Psoas muscle (tissue), 7 donors: ENCODE measurements at regions not wholly inside any gene's neighbourhood (a gene's known extent, or its start where the extent isn't known, plus 50 kb on each side); places are given as distances from the start of the nearest gene placed in this dataset.
A peak's percentile ranks its signal among the peaks of the same experiment; 100 is the strongest.
"Not testable (repeated sequence)": the region's sequence is repeated elsewhere in the genome, so short reads cannot be mapped to it uniquely, and the experiment has no call there.

ENCODE experiments used
- ATAC-seq, 4 donors: fragments of 200-7000 bp; cut with Tn5 transposase; one replicate each; pipeline ENCODE4 v1.9.1; 2020; ENCODE audit warnings: moderate library complexity in 3 of 4, mild to moderate bottlenecking in 2 of 4
- DNase-seq, 2 donors: peaks; one replicate each; pipeline ENCODE4 v3.0.0-alpha.2; 2020
- H3K27ac ChIP-seq: fragments of 200-600 bp; one replicate; pipeline ENCODE4 v1.8.0; 2022
- H3K27me3 ChIP-seq, 3 donors: fragments of 200-600 bp in 1 of 3; one replicate each; pipeline versions ENCODE4 v1.6.1 to v1.8.0; 2013 to 2022; ENCODE audit warnings: low read length in 2 of 3, mild to moderate bottlenecking in 2 of 3, moderate library complexity in 1 of 3; ENCODE audit not compliant: insufficient read depth in 3 of 3
- H3K36me3 ChIP-seq, 2 donors: fragments of 200-600 bp in 1 of 2; one replicate each; pipeline versions ENCODE4 v1.6.1 to v1.8.0; 2013 to 2022; ENCODE audit warnings: low read depth in 1 of 2, mild to moderate bottlenecking in 1 of 2, moderate library complexity in 1 of 2; ENCODE audit not compliant: insufficient read depth in 1 of 2
- H3K4me1 ChIP-seq: fragments of 200-600 bp; one replicate; pipeline ENCODE4 v1.8.0; 2022
- H3K4me3 ChIP-seq: fragments of 200-600 bp; one replicate; pipeline ENCODE4 v1.8.0; 2022; ENCODE audit warnings: mild to moderate bottlenecking
- H3K9me3 ChIP-seq: fragments of 200-600 bp; one replicate; pipeline ENCODE4 v1.8.0; 2022
- CTCF ChIP-seq: fragments of 200-600 bp; IDR thresholded peaks from one replicate; pipeline ENCODE4 v1.8.0; 2022; ENCODE audit warnings: antibody characterized with exemption
- WGBS, 3 donors: extraction: QIAGEN DNeasy Blood & Tissue Kit; methylation state at CpG; one replicate each; pipeline versions ENCODE4 v1.1.6 to v1.1.7; 2013; 5-methylcytosine and 5-hydroxymethylcytosine counted together
- intact Hi-C, 2 donors: fragments of 100-400 bp; cut with DNase I; formaldehyde crosslinking; loops; one replicate each; pipeline versions ENCODE4 v1.11.0 to v1.14.2; 2022
- donor health status: healthy with polysubstance abuse.
- donor health status: DM: no; HTN: no; CAD: no; lungs with moderate emphysema.
- donor health status: Bipolar disorder and iron deficiency.
- donor health status: healthy.
- donor health status: DM: yes; HTN: yes; CAD: no.
- donor health status: DM: no; HTN: no; CAD: no.
- donor health status: DM: yes; HTN: yes; CAD: no.

- no peaks in the 10 kb centered on the region for H3K36me3 ChIP-seq
- TF ChIP-seq CTCF = no peak
- ATAC-seq (no peak), DNase-seq (no peak)
- peaks cover 27% of the 10 kb centered on the region for H3K4me1 ChIP-seq
- H3K4me3 ChIP-seq = no peak overlapping the region
- H3K27ac ChIP-seq = peak overlapping the region; percentile 68
- no peaks in the 10 kb centered on the region for H3K27me3 ChIP-seq
- no peaks in the 10 kb centered on the region for H3K9me3 ChIP-seq
- intact Hi-C loops = loop anchor here in 1 of 2 donors (2.0 kb wide), 1 partner anchor 270 kb away; no protein-coding TSS in a partner anchor
- WGBS, 3 donors = 84 to 90% (median 86%) methylated on average over 10 of the region's 10 CpGs
Observed at GRCh38 chr12:5172886-5173285, 129.2 kb downstream of the KCNA5 start.

- WGBS, 3 donors = 23 to 30% (median 29%) methylated on average over 10 of the region's 10 CpGs
- peak; percentile 48 to 64 for DNase-seq
- Histone ChIP-seq H3K4me3 (no peak overlapping the region), H3K27me3 (no peaks in the 10 kb centered on the region), H3K36me3 (no peaks in the 10 kb centered on the region), H3K4me1 (peaks cover 27% of the 10 kb centered on the region), H3K27ac (peak overlapping the region; percentile 68), H3K9me3 (no peaks in the 10 kb centered on the region)
- intact Hi-C loops = loop anchor here in 1 of 2 donors (2.0 kb wide), 1 partner anchor 269 kb away; no protein-coding TSS in a partner anchor
- peak; percentile 76 to 93 (median 88) for ATAC-seq
- TF ChIP-seq CTCF = no peak
Observed at GRCh38 chr12:5173511-5174011, 129.9 kb downstream of the KCNA5 start.

DNA sequence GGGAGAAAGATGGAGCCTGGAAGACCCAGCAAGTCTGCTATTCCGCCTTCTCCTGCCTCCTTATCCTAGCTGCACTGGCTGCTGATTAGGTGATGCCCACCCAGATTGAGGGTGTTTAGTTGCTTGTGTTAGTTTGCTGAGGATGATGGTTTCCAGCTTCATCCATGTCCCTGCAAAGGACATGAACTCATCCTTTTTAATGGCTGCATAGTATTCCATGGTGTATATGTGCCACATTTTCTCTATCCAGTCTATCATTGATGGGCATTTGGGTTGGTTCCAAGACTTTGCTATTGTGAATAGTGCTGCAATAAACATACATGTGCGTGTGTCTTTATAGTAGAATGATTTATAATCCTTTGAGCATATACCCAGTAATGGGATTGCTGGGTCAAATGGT, 131.7 kb downstream of the KCNA5 start:
- 95 to 100% (median 99%) methylated on average over 2 of the region's 2 CpGs for WGBS, 3 donors
- DNase-seq = not testable (repeated sequence)

GRCh38 chr12:5176036-5176435, 132.4 kb downstream of the KCNA5 start:
- intact Hi-C loops = loop anchor here in 1 of 2 donors (5.0 kb wide), 1 partner anchor 211 kb away; no protein-coding TSS in a partner anchor
- H3K4me3 ChIP-seq = no peak overlapping the region

More for the DNA sequence above, 131.7 kb downstream of the KCNA5 start:
- not testable (repeated sequence) for H3K9me3 ChIP-seq, H3K27ac ChIP-seq, H3K4me3 ChIP-seq, H3K27me3 ChIP-seq, H3K36me3 ChIP-seq, ATAC-seq
- H3K4me1 ChIP-seq = peaks cover 25% of the 10 kb centered on the region
- intact Hi-C loops = loop anchor here in 1 of 2 donors (5.0 kb wide), 1 partner anchor 212 kb away; no protein-coding TSS in a partner anchor

DNA sequence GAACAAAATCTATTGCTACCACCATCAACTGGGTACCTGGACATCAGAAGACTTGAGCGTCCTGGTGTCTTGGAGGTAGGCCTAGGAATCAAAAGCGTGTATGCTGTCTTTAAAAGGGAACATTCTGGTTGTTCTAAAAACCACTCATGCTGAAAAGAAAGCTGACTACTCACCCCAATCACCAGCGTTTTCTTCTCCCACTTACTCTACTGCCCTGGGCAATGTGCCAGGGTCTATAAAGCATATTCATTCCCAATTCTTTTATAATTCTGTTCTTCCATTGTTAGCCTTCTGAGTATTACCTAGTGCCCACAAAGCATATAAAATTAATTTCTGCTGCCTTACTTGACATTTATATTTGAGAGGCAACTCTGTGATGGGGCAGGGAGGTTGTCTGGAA, 133.4 kb downstream of the KCNA5 start:
- ATAC-seq = no peak
- intact Hi-C loops = loop anchor here in 1 of 2 donors (5.0 kb wide), 1 partner anchor 210 kb away; no protein-coding TSS in a partner anchor
- H3K36me3 ChIP-seq = no peaks in the 10 kb centered on the region
- H3K27ac ChIP-seq = no peak overlapping the region
- TF ChIP-seq CTCF = no peak
- H3K4me3 ChIP-seq = no peak overlapping the region
- no peaks in the 10 kb centered on the region for H3K9me3 ChIP-seq
- no peaks in the 10 kb centered on the region for H3K27me3 ChIP-seq
- DNase-seq = no peak
- H3K4me1 ChIP-seq = peaks cover 8% of the 10 kb centered on the region
- 43 to 65% (median 65%) methylated on average over 3 of the region's 3 CpGs for WGBS, 3 donors

More at GRCh38 chr12:5176036-5176435, 132.4 kb downstream of the KCNA5 start:
- no peaks in the 10 kb centered on the region for H3K36me3 ChIP-seq
- H3K9me3 ChIP-seq = no peaks in the 10 kb centered on the region
- no peaks in the 10 kb centered on the region for H3K27me3 ChIP-seq
- ATAC-seq (no peak), DNase-seq (no peak)
- WGBS, 3 donors = 97 to 99% (median 99%) methylated on average over 2 of the region's 2 CpGs
- peaks cover 19% of the 10 kb centered on the region for H3K4me1 ChIP-seq
- TF ChIP-seq CTCF = no peak
- no peak overlapping the region for H3K27ac ChIP-seq
